Heart right ventricle (tissue), 16 donors: ENCODE measurements at regions not wholly inside any gene's neighbourhood (a gene's known extent, or its start where the extent isn't known, plus 50 kb on each side); places are given as distances from the start of the nearest gene placed in this dataset.

Experiments used
- ATAC-seq, 8 donors: fragments of 200-7000 bp; cut with Tn5 transposase; one replicate each; pipeline ENCODE4 v1.9.1; 2020; ENCODE audit warnings: mild to moderate bottlenecking in 8 of 8, moderate library complexity in 8 of 8, moderate number of reproducible peaks in 1 of 8
- DNase-seq, 2 donors: peaks; one replicate each; pipeline ENCODE4 v3.0.0-alpha.2; 2020
- H3K27ac ChIP-seq, 10 donors: fragments of 200-600 bp; sonication (generic) in 2 of 10; one replicate each; pipeline versions ENCODE4 v1.5.0 to v1.8.0; 2020 to 2022; ENCODE audit warnings: mild to moderate bottlenecking in 3 of 10
- H3K27me3 ChIP-seq, 7 donors: fragments of 200-600 bp; one replicate each; pipeline ENCODE4 v1.8.0; 2021 to 2022; ENCODE audit warnings: mild to moderate bottlenecking in 2 of 7
- H3K36me3 ChIP-seq, 9 donors: fragments of 200-600 bp; sonication (generic) in 1 of 9; one replicate each; pipeline versions ENCODE4 v1.5.0 to v1.8.0; 2020 to 2022; ENCODE audit warnings: mild to moderate bottlenecking in 2 of 9
- H3K4me1 ChIP-seq, 9 donors: fragments of 200-600 bp; sonication (generic) in 1 of 9; one replicate each; pipeline versions ENCODE4 v1.5.0 to v1.8.0; 2020 to 2022; ENCODE audit warnings: mild to moderate bottlenecking in 4 of 9
- H3K4me3 ChIP-seq, 10 donors: fragments of 200-600 bp; sonication (generic) in 2 of 10; one replicate each; pipeline versions ENCODE4 v1.5.0 to v1.8.0; 2020 to 2022; ENCODE audit warnings: mild to moderate bottlenecking in 7 of 10, moderate library complexity in 2 of 10
- H3K9me3 ChIP-seq, 11 donors: fragments of 200-600 bp in 10 of 11; sonication (generic) in 2 of 11; one replicate each; pipeline versions ENCODE4 v1.5.0 to v1.8.0; 2013 to 2022; ENCODE audit warnings: mild to moderate bottlenecking in 2 of 11, control low read depth in 1 of 11, moderate library complexity in 1 of 11
- WGBS, 2 donors: extraction: QIAGEN DNeasy Blood & Tissue Kit; methylation state at CpG; one replicate each; pipeline ENCODE4 v1.1.7; 2013; ENCODE audit warnings: inconsistent platforms in 1 of 2; 5-methylcytosine and 5-hydroxymethylcytosine counted together
- intact Hi-C, 10 donors: fragments of 100-400 bp; cut with DNase I; formaldehyde crosslinking; loops; one replicate each; pipeline versions ENCODE4 v1.11.1 to v1.14.2; 2022
- TF ChIP-seq, protein P1 (sequence below), 9 donors: fragments of 200-600 bp; sonication (generic) in 2 of 9; IDR thresholded peaks; one replicate each; pipeline versions ENCODE4 v1.5.0 to v1.8.0; 2021 to 2022; ENCODE audit warnings: antibody characterized with exemption in 9 of 9, mild to moderate bottlenecking in 5 of 9, moderate library complexity in 1 of 9
- donor health status: Arrhythmogenic right ventricular cardiomyopathy.
- donor health status: ischemic (EF 13 %, LVEDD 7.1; RV severe dilation, severe dysfunction).
- donor health status: healthy with polysubstance abuse.
- donor health status: DM: no; HTN: yes; CAD: no.
- donor health status: DM: no; HTN: no; CAD: no.
- donor health status: ischemic (EF 25% LVEDD 6.9; RV normal size, moderate dysfunction).
- donor health status: ischemic (EF 25% LVEDD 5.7; RV mildly dilated, moderate dysfunction).
- donor health status: healthy.
- donor health status: DM: yes; HTN: yes; CAD: no.
- donor health status: Ischemic cardiomyopathy.
- donor health status: ischemic (EF 35%, LVEDD 5.7; RV mildly dilated, moderate dysfunction).
- donor health status: nonischemic (EF 11% LVEDD 7.7; RV severe dilation, severe dysfunction).
- donor health status: DM: yes; HTN: yes; CAD: no.
- donor health status: PGD.
- donor health status: ischemic (EF 29% LVEDD 5.4; RV normal size, mild dysfunction).
- donor health status: nonischemic (EF 23%, LVEDD 6.1; RV moderate dilation, normal function).

GRCh38 chr11:81032906-81033305 is 1592.1 kb upstream of the TENM4 start:
- intact Hi-C loops = no loop called here
- H3K9me3 ChIP-seq = peaks cover 0 to 50% (median 13%) of the 10 kb centered on the region in 11 donors
- no peak overlapping the region for H3K27ac ChIP-seq
- H3K4me3 ChIP-seq = no peak overlapping the region
- no peaks in the 10 kb centered on the region for H3K4me1 ChIP-seq
- no peak for DNase-seq
- H3K27me3 ChIP-seq = no peaks in the 10 kb centered on the region
- no peak for ATAC-seq
- no peaks in the 10 kb centered on the region for H3K36me3 ChIP-seq
- TF ChIP-seq, protein P1, sequence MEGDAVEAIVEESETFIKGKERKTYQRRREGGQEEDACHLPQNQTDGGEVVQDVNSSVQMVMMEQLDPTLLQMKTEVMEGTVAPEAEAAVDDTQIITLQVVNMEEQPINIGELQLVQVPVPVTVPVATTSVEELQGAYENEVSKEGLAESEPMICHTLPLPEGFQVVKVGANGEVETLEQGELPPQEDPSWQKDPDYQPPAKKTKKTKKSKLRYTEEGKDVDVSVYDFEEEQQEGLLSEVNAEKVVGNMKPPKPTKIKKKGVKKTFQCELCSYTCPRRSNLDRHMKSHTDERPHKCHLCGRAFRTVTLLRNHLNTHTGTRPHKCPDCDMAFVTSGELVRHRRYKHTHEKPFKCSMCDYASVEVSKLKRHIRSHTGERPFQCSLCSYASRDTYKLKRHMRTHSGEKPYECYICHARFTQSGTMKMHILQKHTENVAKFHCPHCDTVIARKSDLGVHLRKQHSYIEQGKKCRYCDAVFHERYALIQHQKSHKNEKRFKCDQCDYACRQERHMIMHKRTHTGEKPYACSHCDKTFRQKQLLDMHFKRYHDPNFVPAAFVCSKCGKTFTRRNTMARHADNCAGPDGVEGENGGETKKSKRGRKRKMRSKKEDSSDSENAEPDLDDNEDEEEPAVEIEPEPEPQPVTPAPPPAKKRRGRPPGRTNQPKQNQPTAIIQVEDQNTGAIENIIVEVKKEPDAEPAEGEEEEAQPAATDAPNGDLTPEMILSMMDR (IDR thresholded peaks at IDR 0.05) = no peak
- WGBS, 2 donors = 84 to 95% methylated on average over 10 of the region's 10 CpGs

DNA sequence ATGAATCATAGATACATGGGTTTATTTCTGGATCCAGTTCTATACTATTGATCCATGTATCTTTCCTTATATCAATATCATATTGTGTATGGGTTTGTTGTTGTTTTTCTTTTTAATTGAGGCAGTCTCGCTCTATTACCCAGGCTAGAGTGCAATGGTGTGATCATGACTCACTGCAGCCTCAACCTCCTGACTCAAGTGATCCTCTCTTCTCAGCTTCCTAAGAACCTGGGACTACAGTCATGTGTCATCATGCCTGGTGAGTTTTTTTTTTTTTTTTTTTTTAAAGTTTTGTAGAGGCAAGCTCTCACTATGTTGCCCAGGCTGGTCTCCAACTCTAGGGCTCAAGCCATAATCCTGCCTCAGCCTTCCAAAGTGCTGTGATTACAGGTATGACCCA is 1589.4 kb upstream of the TENM4 start:
- no peaks in the 10 kb centered on the region for H3K27me3 ChIP-seq
- H3K27ac ChIP-seq = no peak overlapping the region
- H3K4me3 ChIP-seq = no peak overlapping the region
- TF ChIP-seq, protein P1 (IDR thresholded peaks at IDR 0.05) = no peak
- 90 to 91% methylated on average over 1 of the region's 1 CpG for WGBS, 2 donors
- no peaks in the 10 kb centered on the region for H3K36me3 ChIP-seq
- no peaks in the 10 kb centered on the region for H3K4me1 ChIP-seq
- no peak for ATAC-seq
- intact Hi-C loops = no loop called here
- H3K9me3 ChIP-seq = peaks cover 0 to 23% (median 0%) of the 10 kb centered on the region in 11 donors
- no peak for DNase-seq

- intact Hi-C loops = no loop called here
- ATAC-seq (no peak), DNase-seq (no peak)
- H3K4me1 ChIP-seq = no peaks in the 10 kb centered on the region
- 91 to 96% methylated on average over 1 of the region's 1 CpG for WGBS, 2 donors
- no peak overlapping the region for H3K27ac ChIP-seq
- TF ChIP-seq, protein P1 (IDR thresholded peaks at IDR 0.05) = no peak
- H3K4me3 ChIP-seq = no peak overlapping the region
- peaks cover 0 to 1% (median 0%) of the 10 kb centered on the region in 11 donors for H3K9me3 ChIP-seq
- no peaks in the 10 kb centered on the region for H3K36me3 ChIP-seq
- H3K27me3 ChIP-seq = no peaks in the 10 kb centered on the region
Measured at GRCh38 chr11:81026032-81026431, 1585.2 kb upstream of the TENM4 start.

DNA sequence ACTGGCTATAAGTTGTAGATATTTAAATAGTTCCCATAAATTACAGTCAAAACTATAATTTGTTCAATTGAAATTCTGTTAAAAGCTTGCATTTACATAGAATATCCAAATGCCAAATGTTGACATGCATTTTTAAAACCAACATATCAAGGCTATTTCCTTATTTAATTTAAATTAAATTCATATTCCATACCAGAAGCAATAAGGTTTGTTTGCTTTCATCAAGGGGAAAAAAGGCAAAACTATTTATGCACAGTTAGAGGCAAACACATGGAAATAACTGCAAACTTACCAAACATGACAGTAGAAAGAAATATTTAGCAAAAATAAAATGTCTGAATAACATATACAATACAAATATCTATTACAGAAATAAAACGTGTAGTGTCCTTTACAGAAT is 1581.2 kb upstream of the TENM4 start:
- DNase-seq = no peak
- no peak for ATAC-seq
- Histone ChIP-seq H3K36me3 (no peaks in the 10 kb centered on the region), H3K4me3 (no peak overlapping the region), H3K4me1 (no peaks in the 10 kb centered on the region), H3K9me3 (no peaks in the 10 kb centered on the region), H3K27ac (no peak overlapping the region), H3K27me3 (no peaks in the 10 kb centered on the region)
- WGBS, 2 donors = 67 to 84% methylated on average over 1 of the region's 1 CpG
- TF ChIP-seq, protein P1 (IDR thresholded peaks at IDR 0.05) = no peak
- intact Hi-C loops = no loop called here
